HG03571 (cell line): ENCODE measurements at regions not wholly inside any gene's neighbourhood (a gene's known extent, or its start where the extent isn't known, plus 50 kb on each side); places are given as distances from the start of the nearest gene placed in this dataset.
"Not testable (repeated sequence)": the region's sequence is repeated elsewhere in the genome, so short reads cannot be mapped to it uniquely, and the experiment has no call there.

Experiments
- ATAC-seq: cut with Tn5 transposase; IDR thresholded peaks from one replicate; pipeline ENCODE4 v1.9.1; 2021; ENCODE audit not compliant: unreplicated experiment

- no peak for ATAC-seq
Observed at GRCh38 chr4:1531683-1532548, 125.7 kb upstream of the NKX1-1 start.

GRCh38 chr4:1530356-1530755 lies 124.1 kb upstream of the NKX1-1 start:
- no peak for ATAC-seq

- no peak for ATAC-seq
Observed at GRCh38 chr4:1524761-1525160, 118.5 kb upstream of the NKX1-1 start.

GRCh38 chr4:1523907-1524636 lies 117.8 kb upstream of the NKX1-1 start:
- no peak for ATAC-seq

GRCh38 chr4:1523506-1523905 lies 117.3 kb upstream of the NKX1-1 start:
- no peak for ATAC-seq

- no peak for ATAC-seq
Observed at GRCh38 chr4:1523033-1523432, 116.8 kb upstream of the NKX1-1 start.

GRCh38 chr4:1522606-1523005 lies 116.4 kb upstream of the NKX1-1 start:
- ATAC-seq = no peak

- no peak for ATAC-seq
Observed at GRCh38 chr4:1521821-1522361, 115.6 kb upstream of the NKX1-1 start.

- ATAC-seq = not testable (repeated sequence)
Observed at GRCh38 chr4:1520795-1521576, 114.7 kb upstream of the NKX1-1 start.

- no peak for ATAC-seq
Observed at GRCh38 chr4:1519787-1520661, 113.8 kb upstream of the NKX1-1 start.

- no peak for ATAC-seq
Observed at GRCh38 chr4:1518997-1519700, 112.9 kb upstream of the NKX1-1 start.

GRCh38 chr4:1517592-1518411 lies 111.6 kb upstream of the NKX1-1 start:
- ATAC-seq = no peak

- no peak for ATAC-seq
Observed at GRCh38 chr4:1516881-1517480, 110.7 kb upstream of the NKX1-1 start.

GRCh38 chr4:1516261-1516660 lies 110.0 kb upstream of the NKX1-1 start:
- ATAC-seq = no peak

GRCh38 chr4:1515763-1516162 lies 109.5 kb upstream of the NKX1-1 start:
- no peak for ATAC-seq

GRCh38 chr4:1515156-1515555 lies 108.9 kb upstream of the NKX1-1 start:
- ATAC-seq = no peak

GRCh38 chr4:1514612-1515011 lies 108.4 kb upstream of the NKX1-1 start:
- no peak for ATAC-seq

GRCh38 chr4:1513936-1514483 lies 107.8 kb upstream of the NKX1-1 start:
- no peak for ATAC-seq
